ENCODE measurements at regions not wholly inside any gene's neighbourhood (a gene's known extent, or its start where the extent isn't known, plus 50 kb on each side); places are given as distances from the start of the nearest gene placed in this dataset.
"Not testable (repeated sequence)": the region's sequence is repeated elsewhere in the genome, so short reads cannot be mapped to it uniquely, and the experiment has no call there.

DNA sequence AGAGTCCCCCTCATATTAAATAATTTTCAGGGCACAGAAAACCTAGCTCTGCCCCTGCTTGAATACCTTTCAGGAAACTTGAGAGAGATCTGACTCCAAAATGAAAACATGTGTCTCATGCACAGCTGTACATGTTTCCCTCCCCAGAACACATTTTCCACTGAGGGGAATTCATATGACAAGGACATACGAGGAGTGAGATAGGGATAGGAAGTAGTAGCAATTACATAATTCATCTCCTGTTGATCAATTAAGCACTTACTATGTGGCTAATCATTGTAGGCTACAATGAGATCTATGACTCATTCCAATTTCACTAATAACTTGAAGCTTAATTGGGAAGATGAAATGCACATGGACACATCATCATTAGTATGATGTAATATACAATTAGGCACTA is 302.1 kb downstream of the PCDH11X start:
- DNase-seq (ENCODE audit: low spot score) = not testable (repeated sequence)

DNA sequence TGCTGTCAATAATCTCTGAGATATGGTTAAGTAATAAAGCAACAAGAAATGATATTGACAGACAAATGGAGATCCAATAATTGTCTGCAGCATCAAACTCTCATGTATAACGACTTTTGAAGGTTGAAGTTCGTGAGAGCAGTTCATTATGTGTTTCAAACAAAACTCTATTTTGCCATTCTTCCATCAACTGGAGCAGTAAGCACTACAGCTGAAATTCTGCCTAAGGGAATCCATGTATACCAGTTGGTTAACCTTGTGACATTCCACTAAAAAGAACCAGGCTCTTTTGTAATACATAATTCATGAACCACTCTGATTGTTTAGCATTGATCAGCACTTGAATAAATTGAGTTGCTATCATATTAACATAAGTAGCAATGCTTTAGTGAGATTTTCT is 311.6 kb downstream of the PCDH11X start:
- DNase-seq (ENCODE audit: low spot score) = not testable (repeated sequence)

DNA sequence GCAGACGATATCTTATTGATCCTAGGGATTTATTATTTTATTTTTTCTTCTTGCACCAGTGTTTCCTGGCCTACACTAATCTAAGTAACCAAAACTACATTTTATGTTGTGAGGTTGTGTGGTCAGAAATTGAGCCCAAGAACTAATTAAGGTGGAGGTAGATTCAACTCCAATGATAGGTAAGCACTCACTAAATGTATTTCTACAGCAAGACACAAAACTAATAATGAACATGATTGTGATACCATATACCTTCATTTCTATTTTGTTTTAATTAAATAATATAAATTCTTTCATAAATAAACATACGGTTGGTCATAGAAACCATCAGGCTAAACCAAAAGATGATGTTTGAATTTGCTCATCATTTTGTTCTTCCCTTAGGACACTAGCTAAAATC is 319.0 kb downstream of the PCDH11X start:
- DNase-seq (ENCODE audit: low spot score) = not testable (repeated sequence)

DNA sequence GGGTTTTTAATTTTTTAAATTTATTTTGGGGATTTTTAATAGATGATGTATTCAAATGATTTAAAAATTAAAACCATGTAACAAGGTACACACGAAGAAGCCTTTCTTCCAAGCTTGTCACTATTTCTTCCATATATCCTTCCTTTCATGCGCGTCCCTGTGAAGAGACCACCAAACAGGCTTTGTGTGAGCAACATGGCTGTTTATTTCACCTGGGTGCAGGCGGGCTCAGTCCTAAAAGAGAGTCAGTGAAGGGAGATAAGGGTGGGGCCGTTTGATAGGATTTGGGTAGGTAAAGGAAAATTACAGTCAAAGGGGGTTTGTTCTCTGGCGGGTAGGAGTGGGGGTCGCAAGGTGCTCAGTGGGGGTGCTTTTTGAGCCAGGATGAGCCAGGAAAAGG is 320.9 kb downstream of the PCDH11X start:
- not testable (repeated sequence) for DNase-seq (ENCODE audit: low spot score)

DNA sequence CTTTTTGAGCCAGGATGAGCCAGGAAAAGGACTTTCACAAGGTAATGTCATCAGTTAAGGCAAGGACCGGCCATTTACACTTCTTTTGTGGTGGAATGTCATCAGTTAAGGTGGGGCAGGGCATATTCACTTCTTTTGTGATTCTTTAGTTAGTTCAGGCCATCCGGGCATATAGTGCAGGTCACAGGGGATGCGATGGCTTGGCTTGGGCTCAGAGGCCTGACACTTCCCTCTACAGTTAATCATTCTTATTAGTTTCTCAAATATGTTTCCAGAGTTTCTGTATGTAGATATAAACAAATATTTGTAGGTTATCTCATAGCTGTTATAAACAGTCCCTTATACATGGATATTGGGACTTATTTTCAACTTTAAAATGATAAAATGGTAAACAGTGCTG is 326.5 kb downstream of the PCDH11X start:
- not testable (repeated sequence) for DNase-seq (ENCODE audit: low spot score)

DNA sequence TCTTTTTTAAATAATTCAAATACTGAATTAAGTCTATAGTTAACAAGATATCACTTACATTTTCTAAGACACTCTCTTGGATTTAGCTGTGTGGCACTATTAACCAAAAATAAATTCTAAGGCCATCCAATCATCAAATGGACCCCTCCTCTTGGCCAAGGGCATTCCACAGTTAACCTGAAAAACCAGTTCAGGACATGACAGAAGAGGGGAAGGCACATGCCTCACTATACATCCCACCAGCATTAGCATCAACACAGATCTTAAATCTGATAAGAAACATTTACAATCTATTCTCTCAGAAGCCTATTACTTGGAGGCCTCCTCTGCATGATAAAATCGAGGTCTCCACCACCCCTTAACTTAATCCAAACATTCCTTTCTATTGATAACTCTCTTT is 327.5 kb downstream of the PCDH11X start:
- not testable (repeated sequence) for DNase-seq (ENCODE audit: low spot score)

DNA sequence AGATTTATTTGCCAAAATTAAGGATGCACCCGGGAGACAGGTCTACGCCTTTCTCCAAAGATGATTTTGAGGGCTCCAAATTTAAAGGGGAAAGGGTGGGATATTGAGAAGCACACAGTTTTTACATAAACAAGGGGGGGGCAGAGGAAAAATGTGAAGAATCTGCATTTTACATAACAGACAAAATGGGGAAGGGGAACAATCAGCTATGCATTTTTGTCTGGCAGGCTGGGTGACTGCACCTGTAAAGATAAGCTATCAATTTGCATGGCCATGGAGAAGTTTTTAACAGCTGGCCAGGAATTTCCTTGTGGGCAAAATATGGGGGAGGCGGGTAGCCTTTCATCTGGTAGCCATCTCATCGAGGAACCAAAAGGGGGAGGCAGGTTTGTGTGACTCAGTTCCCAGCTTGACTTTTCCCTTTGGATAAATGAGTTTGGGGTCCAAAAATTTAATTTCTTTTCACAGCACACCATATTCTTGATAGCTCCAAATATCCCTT is 331.3 kb downstream of the PCDH11X start:
- not testable (repeated sequence) for DNase-seq (ENCODE audit: low spot score)

DNA sequence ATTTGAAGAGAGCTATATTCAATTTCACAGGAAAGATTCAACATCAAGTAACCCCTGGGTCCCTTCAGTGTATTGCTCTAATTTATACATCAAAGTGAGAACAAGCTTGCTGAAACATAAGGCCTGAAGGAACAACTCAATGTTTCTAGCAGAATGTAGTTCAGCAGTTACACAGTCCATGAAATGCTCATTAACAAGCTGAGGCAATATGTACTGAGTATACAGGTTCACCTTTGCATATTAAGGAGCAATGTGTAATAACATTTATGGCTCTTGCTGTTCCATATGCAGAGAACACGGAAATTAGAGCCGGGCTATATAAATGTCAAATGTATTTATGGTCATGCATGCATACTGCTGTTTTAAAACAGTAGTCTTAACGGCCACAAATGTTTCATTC is 338.5 kb downstream of the PCDH11X start:
- not testable (repeated sequence) for DNase-seq (ENCODE audit: low spot score)

DNA sequence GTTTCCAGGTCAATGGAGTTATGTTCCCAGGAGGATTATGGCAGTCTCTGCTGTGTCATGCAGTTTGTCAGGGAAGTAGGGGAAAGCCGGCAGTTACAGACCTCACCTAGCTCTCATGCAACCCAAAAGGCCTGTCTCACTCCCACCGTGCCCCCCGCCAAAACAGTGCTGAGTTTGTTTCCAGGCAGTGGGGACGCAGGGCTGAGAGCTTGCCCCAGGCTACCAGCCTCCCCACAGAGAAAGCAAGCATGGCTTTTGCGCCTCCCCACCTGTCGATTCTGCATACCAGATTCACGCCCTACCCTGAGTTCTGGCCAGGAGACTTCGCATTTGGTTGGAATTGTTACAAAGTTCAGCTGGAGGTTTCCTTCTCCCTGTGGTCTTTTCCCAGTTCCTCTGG is 383.9 kb downstream of the PCDH11X start:
- not testable (repeated sequence) for DNase-seq (ENCODE audit: low spot score)

DNA sequence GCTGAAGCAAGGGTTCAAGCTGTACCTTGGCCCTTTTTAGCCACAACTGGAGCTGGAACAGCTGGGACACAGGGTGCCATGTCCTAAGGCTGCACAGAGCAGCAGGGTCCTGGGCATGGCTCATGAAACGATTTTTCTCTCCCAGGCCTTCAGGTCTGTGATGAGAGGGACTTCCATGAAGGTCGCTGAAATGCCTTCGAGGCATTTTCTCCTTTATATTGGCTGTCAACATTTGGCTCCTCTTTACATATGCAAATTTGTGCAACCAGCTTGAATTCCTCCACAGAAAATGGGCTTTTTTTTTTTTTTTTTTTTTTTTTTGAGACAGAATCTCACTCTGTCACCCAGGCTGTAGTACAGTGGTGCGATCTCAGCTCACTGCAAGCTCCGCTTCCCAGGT is 430.8 kb downstream of the PCDH11X start:
- no peak for DNase-seq (ENCODE audit: low spot score)

DNA sequence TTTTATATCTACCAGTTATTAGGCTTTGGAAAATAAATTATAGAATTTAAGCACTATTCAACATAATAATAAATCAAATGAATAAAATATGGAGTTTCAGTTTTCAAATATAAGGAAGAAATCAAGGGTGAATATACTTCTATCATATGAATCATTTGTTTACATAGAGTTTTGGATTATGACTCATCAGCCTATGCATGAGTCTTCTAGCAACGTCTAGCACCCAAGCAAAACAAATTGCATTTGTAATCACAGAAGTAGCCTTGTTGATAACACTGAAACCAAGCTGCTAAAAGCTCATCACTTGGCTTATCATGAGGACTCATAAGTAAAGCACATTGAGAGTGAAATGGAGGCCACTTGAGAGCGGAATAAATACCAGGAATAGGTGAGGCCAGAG is 434.6 kb downstream of the PCDH11X start:
- DNase-seq (ENCODE audit: low spot score) = peak; percentile 20

DNA sequence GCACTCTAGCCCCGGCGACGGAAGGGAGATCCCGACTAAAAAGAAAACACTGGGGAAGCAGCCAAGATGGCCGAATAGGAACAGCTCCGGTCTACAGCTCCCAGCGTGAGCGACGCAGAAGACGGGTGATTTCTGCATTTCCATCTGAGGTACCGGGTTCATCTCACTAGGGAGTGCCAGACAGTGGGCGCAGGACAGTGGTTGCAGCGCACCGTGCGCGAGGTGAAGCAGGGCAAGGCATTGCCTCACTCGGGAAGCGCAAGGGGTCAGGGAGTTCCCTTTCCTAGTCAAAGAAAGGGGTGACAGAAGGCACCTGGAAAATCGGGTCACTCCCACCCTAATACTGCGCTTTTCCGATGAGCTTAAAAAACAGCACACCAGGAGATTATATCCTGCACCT is 435.8 kb downstream of the PCDH11X start:
- not testable (repeated sequence) for DNase-seq (ENCODE audit: low spot score)

DNA sequence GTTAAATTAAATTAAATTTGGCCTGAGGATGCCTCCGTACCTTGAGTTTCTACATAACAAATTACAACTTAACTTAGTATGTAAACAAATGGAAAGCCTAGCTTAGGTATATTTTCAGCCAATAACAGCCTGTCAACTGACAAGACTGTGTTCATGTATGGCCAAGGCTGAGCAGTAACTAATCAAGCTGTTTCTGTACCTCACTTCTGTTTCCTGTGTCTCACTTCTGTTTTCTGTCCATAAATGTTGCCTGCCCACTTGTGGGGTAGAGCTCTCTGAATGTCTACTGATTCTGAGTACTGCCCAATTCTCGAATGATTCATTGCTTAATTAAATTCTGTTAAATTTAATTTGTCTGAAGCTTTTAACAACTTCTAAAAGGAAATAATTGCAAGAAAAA is 445.2 kb downstream of the PCDH11X start:
- no peak for DNase-seq (ENCODE audit: low spot score)

DNA sequence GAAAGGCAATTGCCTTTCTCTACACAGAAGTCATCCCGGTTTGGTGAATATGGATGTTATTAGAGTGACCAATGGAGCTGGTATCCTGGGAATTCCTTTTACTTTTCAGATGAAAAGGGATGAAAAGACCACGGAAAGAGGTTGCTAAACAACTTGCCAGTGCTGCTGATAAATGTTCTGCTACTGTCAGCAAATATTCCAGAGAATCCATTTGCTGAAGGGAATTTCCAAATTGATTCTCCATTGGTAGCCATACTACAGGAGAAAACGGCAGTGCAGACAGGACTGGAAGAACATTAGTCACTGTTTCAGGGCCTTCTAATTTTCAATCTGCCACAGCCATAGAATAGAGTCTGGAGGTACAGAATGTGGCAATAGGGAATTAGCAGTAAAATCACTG is 451.5 kb downstream of the PCDH11X start:
- DNase-seq (ENCODE audit: low spot score) = no peak

DNA sequence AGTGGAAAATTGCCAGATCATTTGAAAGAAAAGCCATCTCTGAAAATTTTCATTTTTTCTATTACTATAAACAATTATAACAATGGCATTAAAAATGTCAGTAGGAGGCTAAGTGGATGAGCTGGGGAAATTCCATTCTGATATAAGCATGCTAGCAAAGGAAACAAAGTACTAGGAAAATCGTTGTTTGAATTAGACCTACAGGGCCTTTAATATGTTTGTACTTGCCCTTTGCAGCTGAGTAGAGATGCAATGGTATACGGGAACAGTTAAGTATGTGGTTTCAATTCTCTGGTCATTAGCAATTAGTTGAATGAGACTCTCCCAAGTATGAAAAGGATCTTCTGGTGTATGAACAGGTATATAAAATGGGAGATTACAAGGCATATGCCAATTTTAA is 452.2 kb downstream of the PCDH11X start:
- no peak for DNase-seq (ENCODE audit: low spot score)

DNA sequence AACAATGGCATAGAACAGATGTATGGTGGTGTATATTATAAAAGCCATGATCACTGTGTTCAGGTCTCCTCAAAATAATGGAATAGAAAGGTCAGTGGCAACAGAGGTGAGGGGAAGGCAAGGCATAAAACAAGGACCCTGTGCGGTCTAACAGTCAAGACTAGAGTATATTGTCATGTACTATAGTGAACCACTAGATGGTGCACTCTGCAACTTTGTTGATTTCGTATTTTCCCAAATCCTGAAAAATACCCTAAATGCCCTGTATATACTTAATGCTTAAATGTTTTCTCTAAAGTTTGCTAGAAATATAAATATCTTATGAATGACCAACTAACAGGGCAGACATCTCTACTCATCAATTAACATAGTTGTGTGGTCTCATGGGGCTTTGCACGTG is 453.0 kb downstream of the PCDH11X start:
- DNase-seq (ENCODE audit: low spot score) = peak; percentile 40

DNA sequence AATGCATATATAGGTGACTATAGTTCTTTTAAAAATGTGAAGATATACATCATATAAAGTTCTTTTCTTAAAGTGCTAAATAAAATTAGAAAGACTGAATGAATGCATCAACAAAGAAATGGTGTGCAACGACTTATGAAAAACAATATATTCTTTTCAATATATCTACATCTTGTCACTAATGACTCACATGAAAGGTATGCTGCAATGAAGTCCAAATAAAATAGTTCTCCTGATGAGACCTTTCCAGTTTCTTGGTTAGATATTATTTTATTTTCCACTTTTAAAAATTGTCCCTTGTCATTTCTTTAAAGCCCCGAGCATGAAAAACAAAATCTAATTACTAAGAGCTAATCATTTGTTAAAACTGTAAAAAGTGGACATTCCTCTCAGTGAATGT is 462.1 kb downstream of the PCDH11X start:
- no peak for DNase-seq (ENCODE audit: low spot score)

DNA sequence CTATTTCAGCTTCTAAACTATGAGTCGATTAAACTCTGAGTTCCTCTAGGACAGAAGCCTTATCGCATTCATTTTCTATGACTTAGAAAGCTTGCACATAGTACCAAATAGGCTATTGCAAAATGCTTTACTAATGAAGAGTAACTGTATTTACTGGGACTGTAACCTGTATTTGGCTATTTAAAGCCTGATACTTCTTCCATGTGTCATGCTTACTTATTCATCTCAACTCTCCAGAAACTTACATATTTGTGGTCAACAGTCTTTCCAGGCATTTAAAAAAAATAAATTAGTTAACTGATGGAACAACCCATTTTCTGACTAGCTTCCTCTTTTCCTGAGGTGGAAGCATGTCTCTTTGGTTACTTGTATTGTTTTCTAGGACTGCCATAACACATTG is 467.9 kb downstream of the PCDH11X start:
- peak; percentile 18 for DNase-seq (ENCODE audit: low spot score)

DNA sequence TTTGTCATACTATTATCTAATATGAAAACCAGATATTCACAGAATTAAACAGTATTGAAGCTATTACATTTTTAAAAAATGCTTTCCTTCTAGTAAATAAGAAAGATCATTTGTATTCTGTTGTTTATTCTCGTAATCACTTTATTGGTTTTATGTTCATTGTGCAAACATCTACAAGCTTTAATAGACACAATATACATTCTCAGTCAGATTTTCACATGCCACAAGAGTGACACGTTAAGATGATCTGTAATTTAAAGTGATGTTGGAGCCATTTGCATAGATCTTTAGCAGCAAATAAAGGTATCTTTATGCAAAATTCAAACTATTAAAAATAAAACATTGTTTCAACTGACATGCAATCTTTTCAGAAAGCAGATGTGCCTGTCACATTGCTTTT is 469.9 kb downstream of the PCDH11X start:
- no peak for DNase-seq (ENCODE audit: low spot score)

DNA sequence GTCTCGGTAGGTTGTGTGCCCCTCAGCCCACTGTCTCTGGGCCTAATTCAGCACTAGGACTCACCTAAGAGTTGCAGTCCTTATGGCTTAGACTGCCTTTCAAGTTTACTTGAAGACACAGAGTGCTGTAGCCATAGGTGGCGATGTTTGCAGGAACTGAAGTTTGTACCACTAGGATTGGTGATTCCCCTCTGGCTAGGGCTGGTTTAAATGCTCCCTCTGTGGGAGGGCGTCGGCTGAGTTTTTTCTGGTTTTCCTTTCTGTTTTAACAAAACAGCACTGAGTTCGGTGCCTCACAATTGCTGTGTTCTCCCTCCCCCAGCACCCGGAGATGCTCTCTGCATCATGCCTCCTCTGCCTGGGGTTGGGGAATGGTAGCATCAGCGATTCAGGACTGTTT is 480.9 kb downstream of the PCDH11X start:
- no peak for DNase-seq (ENCODE audit: low spot score)

DNA sequence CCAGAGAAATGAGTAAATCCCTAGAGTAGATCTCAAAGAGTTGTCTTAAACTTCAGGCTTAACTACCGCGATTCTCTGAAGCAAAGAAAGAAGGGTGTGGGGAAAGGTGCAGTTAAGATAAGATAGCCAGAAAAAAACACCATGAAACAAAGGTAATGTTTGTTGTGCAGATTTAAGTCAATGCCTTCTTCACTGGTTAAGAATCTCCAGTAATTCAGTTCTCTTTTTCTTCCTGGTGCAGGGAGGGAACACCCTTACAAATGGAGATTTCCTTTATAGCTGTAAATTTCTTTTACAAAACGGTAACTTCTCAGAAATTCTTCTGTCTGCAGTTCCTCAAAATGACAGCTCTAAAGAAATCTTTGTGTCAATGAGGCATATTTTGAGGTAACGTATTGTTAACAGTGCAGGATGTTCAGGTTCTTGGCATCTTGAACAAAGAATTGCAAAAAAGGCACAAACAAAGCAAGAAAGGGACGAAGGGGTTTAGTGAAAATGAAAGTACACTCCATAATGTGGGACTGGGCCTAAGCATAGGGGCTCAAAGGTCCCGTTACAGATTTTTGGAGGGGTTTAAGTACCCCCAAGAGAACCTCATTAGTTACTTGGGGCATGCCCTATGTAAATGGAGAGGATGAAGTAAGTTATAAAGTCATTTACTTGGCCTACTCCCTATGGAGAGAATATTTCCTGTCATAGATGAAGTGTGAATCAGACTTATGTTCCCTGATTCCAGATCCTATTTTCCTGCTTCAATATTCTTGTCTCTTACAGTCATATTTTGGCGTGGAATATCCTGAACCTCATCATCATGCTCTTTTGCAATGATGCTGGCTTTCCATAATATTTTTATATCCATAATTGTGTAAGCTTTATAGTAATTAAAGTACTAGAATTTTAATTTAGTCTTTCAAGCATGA is 492.0 kb downstream of the PCDH11X start:
- DNase-seq (ENCODE audit: low spot score) = no peak

DNA sequence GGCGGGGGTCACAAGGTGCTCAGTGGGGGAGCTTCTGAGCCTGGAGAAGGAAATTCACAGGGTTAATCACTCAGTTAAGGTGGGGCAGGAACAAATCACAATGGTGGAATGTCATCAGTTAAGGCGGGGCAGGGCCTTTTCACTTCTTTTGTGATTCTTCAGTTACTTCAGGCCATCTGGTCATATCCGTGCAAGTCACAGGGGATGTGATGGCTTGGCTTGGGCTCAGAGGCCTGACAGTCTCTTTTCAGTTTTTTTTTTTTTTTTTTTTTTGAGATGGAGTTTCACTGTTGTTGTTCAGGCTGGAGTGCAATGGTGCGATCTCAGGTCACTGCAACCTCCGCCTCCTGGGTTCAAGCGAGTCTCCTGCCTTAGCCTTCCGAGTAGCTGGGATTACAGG is 499.4 kb downstream of the PCDH11X start:
- DNase-seq (ENCODE audit: low spot score) = not testable (repeated sequence)

DNA sequence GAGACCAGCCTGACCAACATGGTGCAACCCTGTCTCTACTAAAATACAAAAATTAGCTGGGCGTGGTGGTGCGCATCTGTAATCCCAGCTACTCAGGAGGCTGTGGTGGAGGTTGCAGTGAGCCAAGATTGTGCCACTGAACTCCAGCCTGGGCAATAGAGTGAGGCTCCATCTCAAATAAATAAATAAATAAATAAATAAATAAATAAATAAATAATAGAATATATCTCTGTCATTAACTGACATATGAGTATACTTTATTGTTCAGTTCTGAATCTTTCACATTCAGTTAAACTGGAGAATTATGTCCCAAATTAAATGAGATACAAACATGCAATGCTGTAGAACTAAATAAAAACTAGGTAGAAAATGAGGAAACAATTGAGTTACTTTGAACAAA is 501.2 kb downstream of the PCDH11X start:
- DNase-seq (ENCODE audit: low spot score) = not testable (repeated sequence)

DNA sequence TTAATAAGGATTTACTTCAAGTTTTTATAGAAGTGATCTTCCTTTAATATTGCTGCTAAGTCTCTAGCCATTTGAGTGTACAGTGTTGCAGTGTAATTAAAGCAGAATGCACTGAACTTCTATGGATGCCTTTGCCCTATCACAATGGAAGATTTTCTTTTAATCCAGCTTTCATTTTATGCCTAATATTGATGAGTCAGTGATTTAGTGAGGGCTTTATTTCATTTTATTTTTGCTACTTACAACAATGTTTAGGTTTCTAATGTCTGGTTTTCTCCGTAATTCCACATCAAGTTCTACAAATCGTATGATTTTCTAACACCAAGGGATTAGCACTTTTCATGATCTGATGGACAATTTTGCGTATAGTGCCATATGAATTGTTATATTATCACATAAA is 504.1 kb downstream of the PCDH11X start:
- DNase-seq (ENCODE audit: low spot score) = no peak
